ENCODE measurements at regions not wholly inside any gene's neighbourhood (a gene's known extent, or its start where the extent isn't known, plus 50 kb on each side); places are given as distances from the start of the nearest gene placed in this dataset.

DNA sequence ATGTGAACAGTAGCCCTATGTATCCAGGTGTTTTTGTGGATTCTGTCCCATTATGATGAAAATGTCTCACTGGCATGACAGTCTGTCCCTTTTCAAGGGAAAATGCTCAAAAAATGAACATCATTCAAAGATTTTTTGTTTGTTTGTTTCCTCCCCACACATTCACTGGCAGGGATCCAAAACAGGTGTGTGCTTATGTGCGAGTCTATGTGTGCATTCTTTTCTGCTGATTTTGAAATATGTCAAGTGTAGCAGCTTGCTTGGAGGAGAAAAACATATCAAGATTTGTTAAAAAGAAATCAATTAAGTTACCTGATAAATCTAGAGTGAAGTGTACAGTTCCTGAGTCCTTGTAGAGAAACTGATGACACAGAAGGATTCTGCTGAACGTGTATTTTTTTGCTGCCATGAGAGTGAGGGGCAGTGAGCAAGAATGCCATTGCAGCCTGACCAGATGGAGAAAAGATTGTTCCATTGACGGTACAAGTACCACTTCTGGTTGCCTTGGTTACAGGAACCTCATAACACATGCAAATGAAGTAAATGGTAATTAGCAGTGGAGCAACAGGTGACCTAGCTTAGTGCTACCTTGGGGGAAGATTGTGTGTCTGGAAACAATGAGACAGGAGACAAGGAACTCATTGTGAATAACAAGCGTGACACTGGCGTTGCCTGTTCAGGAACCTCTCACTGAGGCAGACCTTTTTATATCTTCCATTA, 277.4 kb upstream of the PHYHIPL start:
- TF ChIP-seq CTCF (IDR thresholded peaks at IDR 0.05; ENCODE audit: insufficient read depth, low read depth, low read length): no peak
- H3K36me3 ChIP-seq (ENCODE audit: control insufficient read depth, insufficient read depth, low read length): no peaks in the 10 kb centered on the region
- POLR2A ChIA-PET: no interaction called here
- no peaks in the 10 kb centered on the region for H3K27me3 ChIP-seq (ENCODE audit: control insufficient read depth, insufficient read depth, low read length)
- DNase-seq (ENCODE audit: low read depth): no peak
- CTCF ChIA-PET: no interaction called here
- H3K4me3 ChIP-seq (ENCODE audit: low read depth, low read length): no peak overlapping the region

- no peak for DNase-seq (ENCODE audit: low read depth)
- Histone ChIP-seq H3K27me3 (ENCODE audit: control insufficient read depth, insufficient read depth, low read length) (no peaks in the 10 kb centered on the region), H3K36me3 (ENCODE audit: control insufficient read depth, insufficient read depth, low read length) (no peaks in the 10 kb centered on the region), H3K4me3 (ENCODE audit: low read depth, low read length) (no peak overlapping the region)
- no peak for TF ChIP-seq CTCF (IDR thresholded peaks at IDR 0.05; ENCODE audit: insufficient read depth, low read depth, low read length)
- ChIA-PET CTCF (no interaction called here), POLR2A (no interaction called here)
Measured at GRCh38 chr10:58901092-58901646, 275.3 kb upstream of the PHYHIPL start.

GRCh38 chr10:58903071-58903470, 273.4 kb upstream of the PHYHIPL start:
- Histone ChIP-seq H3K4me3 (ENCODE audit: low read depth, low read length) (no peak overlapping the region), H3K36me3 (ENCODE audit: control insufficient read depth, insufficient read depth, low read length) (no peaks in the 10 kb centered on the region), H3K27me3 (ENCODE audit: control insufficient read depth, insufficient read depth, low read length) (no peaks in the 10 kb centered on the region)
- TF ChIP-seq CTCF (IDR thresholded peaks at IDR 0.05; ENCODE audit: insufficient read depth, low read depth, low read length): no peak
- POLR2A ChIA-PET: no interaction called here
- DNase-seq (ENCODE audit: low read depth): no peak
- CTCF ChIA-PET: no interaction called here

GRCh38 chr10:58909881-58910280, 266.6 kb upstream of the PHYHIPL start:
- POLR2A ChIA-PET: no interaction called here
- Histone ChIP-seq H3K36me3 (ENCODE audit: control insufficient read depth, insufficient read depth, low read length) (no peaks in the 10 kb centered on the region), H3K27me3 (ENCODE audit: control insufficient read depth, insufficient read depth, low read length) (no peaks in the 10 kb centered on the region), H3K4me3 (ENCODE audit: low read depth, low read length) (no peak overlapping the region)
- no peak for TF ChIP-seq CTCF (IDR thresholded peaks at IDR 0.05; ENCODE audit: insufficient read depth, low read depth, low read length)
- DNase-seq (ENCODE audit: low read depth): no peak
- CTCF ChIA-PET: interaction anchor here (0.6 kb wide), 1 partner anchor 634 kb away, joined by 3 read pairs; no protein-coding TSS in a partner anchor

GRCh38 chr10:58913717-58914116, 262.7 kb upstream of the PHYHIPL start:
- Histone ChIP-seq H3K27me3 (ENCODE audit: control insufficient read depth, insufficient read depth, low read length) (no peaks in the 10 kb centered on the region), H3K36me3 (ENCODE audit: control insufficient read depth, insufficient read depth, low read length) (no peaks in the 10 kb centered on the region), H3K4me3 (ENCODE audit: low read depth, low read length) (no peak overlapping the region)
- CTCF ChIA-PET: interaction anchor here (1.0 kb wide), 1 partner anchor 66 kb away, joined by 4 read pairs; no protein-coding TSS in a partner anchor
- POLR2A ChIA-PET: no interaction called here
- no peak for TF ChIP-seq CTCF (IDR thresholded peaks at IDR 0.05; ENCODE audit: insufficient read depth, low read depth, low read length)
- DNase-seq (ENCODE audit: low read depth): no peak

Measured in BJ (cell line).